Thyroid gland (tissue), 4 donors: ENCODE measurements at regions not wholly inside any gene's neighbourhood (a gene's known extent, or its start where the extent isn't known, plus 50 kb on each side); places are given as distances from the start of the nearest gene placed in this dataset.

Source experiments
- DNase-seq, 2 donors: peaks; one replicate each; pipeline ENCODE4 v3.0.0-alpha.2; 2019
- H3K27ac ChIP-seq, 3 donors: fragments of 200-600 bp; sonication (generic); 1 replicate in 2 of 3; 2 replicates in 1 of 3; pipeline ENCODE4 v1.5.1; 2016 to 2019; ENCODE audit warnings: mild to moderate bottlenecking in 1 of 3, moderate library complexity in 1 of 3
- H3K27me3 ChIP-seq: fragments of 200-600 bp; sonication (generic); one replicate; pipeline ENCODE4 v1.5.1; 2019
- H3K36me3 ChIP-seq, 2 donors: fragments of 200-600 bp; sonication (generic); one replicate each; pipeline ENCODE4 v1.5.1; 2016 to 2019
- H3K4me1 ChIP-seq, 2 donors: fragments of 200-600 bp; sonication (generic); one replicate each; pipeline ENCODE4 v1.5.1; 2017 to 2019
- H3K4me3 ChIP-seq, 3 donors: fragments of 200-600 bp; sonication (generic); replicated peaks in 1 of 3; 1 replicate in 2 of 3; 2 replicates in 1 of 3; pipeline ENCODE4 v1.5.1; 2016; ENCODE audit warnings: mild to moderate bottlenecking in 1 of 3
- H3K9me3 ChIP-seq: fragments of 200-600 bp; sonication (generic); one replicate; pipeline ENCODE4 v1.5.1; 2017
- CTCF ChIP-seq, 6 experiments: fragments of 200-600 bp in 3 of 6; fragments of 450-650 bp in 3 of 6; sonication (generic) in 3 of 6; IDR thresholded peaks; one replicate each; pipeline ENCODE4 v1.5.1; 2016 to 2019; ENCODE audit warnings: antibody characterized with exemption in 6 of 6, mild to moderate bottlenecking in 2 of 6, inconsistent platforms in 1 of 6, moderate library complexity in 1 of 6
- POLR2A ChIP-seq, 2 donors: fragments of 450-650 bp; IDR thresholded peaks; one replicate each; pipeline ENCODE4 v1.6.1; 2017; ENCODE audit warnings: antibody characterized with exemption in 2 of 2, mild to moderate bottlenecking in 2 of 2, moderate library complexity in 1 of 2
- WGBS, 2 donors: methylation state at CpG; one replicate each; pipeline ENCODE4 v1.1.5; 2017; 5-methylcytosine and 5-hydroxymethylcytosine counted together
- intact Hi-C: fragments of 100-400 bp; cut with DNase I; formaldehyde crosslinking; loops from one replicate; pipeline ENCODE4 v1.15.1; 2023

DNA sequence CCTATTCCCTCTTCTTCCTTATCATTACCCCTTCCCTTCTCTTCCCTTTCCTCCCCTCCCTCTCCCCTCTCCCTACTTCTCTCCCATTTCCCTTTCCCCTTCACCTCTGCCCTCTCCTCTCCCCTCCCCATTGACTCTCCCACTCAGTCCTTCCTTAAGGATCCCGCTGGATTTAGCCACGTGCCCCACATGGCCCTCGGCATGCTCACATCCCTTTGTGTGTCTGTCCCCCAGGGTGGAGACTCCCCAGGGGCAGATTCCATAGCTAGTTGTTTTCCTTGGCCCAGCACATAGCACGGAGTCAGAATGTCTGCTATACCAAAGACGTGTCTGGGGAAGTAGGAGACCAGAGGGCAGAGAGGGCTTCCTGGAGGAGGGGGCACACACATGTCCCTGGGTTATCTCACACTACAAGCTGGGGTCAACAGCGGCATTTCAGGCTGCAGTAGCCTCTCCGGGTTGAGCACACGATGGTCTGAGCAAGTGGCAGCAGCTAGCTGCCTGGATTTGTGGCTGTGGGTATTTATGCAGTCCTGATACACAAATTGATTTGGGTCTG lies 487.0 kb downstream of the TBC1D22A start:
- 64 to 65% methylated on average over 8 of the region's 8 CpGs for WGBS, 2 donors
- TF ChIP-seq CTCF (IDR thresholded peaks at IDR 0.05) (no peak), POLR2A (IDR thresholded peaks at IDR 0.05) (no peak)

GRCh38 chr22:47248925-47249324 lies 486.5 kb downstream of the TBC1D22A start:
- no peaks in the 10 kb centered on the region for H3K4me1 ChIP-seq
- TF ChIP-seq POLR2A (IDR thresholded peaks at IDR 0.05) (no peak), CTCF (IDR thresholded peaks at IDR 0.05) (no peak)
- no peaks in the 10 kb centered on the region for H3K9me3 ChIP-seq
- H3K27me3 ChIP-seq = no peaks in the 10 kb centered on the region
- no peak overlapping the region for H3K4me3 ChIP-seq
- intact Hi-C loops = no loop called here
- H3K36me3 ChIP-seq = no peaks in the 10 kb centered on the region
- WGBS, 2 donors = 77 to 80% methylated on average over 4 of the region's 4 CpGs
- H3K27ac ChIP-seq = no peak overlapping the region
- DNase-seq = no peak

More for the DNA sequence above, 487.0 kb downstream of the TBC1D22A start:
- Histone ChIP-seq H3K4me1 (no peaks in the 10 kb centered on the region), H3K27ac (no peak overlapping the region), H3K27me3 (no peaks in the 10 kb centered on the region), H3K9me3 (no peaks in the 10 kb centered on the region), H3K36me3 (no peaks in the 10 kb centered on the region), H3K4me3 (no peak overlapping the region)
- DNase-seq = no peak
- intact Hi-C loops = no loop called here

DNA sequence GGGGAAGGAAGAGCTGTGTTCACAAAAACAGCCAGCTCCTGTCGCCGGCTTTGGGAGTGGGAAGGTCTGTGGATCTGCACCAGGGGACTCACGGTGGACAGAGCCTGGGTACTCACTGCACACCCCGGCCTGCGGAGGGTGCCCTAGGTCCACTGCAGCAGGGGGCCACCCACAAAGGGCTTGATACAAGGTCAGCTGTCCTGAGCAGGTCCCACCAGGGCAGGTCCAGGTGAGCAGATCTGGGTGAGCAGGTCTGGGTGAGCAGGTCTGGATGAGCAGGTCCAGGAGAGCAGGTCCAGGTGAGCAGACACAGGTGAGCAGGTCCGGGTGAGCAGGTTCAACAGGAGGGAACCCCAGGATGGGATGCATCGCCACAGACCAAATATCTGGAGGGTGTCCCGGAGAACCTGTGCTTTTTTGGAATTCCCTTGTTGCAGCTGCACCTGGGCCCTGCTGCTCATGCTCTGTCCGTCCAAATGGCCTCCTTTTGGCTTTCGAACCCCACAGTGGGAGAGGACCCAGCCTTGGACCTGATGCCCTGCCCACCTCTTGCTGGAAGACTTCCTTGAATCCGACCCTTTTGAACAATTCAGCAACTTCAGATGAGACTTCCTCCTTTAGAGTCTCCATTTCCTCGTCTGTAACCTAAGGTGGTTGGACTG lies 485.3 kb downstream of the TBC1D22A start:
- no peaks in the 10 kb centered on the region for H3K4me1 ChIP-seq
- no peak overlapping the region for H3K27ac ChIP-seq
- WGBS, 2 donors = 70 to 72% methylated on average over 11 to 12 of the region's 12 CpGs
- no peaks in the 10 kb centered on the region for H3K27me3 ChIP-seq
- TF ChIP-seq POLR2A (IDR thresholded peaks at IDR 0.05) (no peak), CTCF (IDR thresholded peaks at IDR 0.05) (no peak)
- no peak overlapping the region for H3K4me3 ChIP-seq
- no peaks in the 10 kb centered on the region for H3K36me3 ChIP-seq
- DNase-seq = no peak
- H3K9me3 ChIP-seq = no peaks in the 10 kb centered on the region
- intact Hi-C loops = no loop called here

DNA sequence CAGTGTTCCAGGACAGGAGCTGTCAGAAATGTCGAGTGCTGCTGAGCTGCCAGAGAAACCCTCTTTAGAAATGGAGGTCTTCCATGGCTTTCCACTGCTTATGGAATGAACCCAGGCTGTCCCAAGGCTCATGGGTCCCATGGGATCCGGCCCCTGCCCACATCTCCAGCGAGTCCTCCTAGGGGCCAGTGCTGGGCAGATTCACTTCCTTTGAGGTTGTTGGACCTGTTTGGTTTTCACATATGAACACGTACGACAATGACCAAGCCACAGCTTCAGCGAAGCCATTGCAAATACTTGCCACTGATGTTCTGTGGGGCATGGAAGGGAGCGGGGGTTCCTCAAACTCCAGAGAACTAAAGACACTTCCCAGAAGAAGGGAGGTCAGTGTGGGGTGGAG lies 483.3 kb downstream of the TBC1D22A start:
- TF ChIP-seq POLR2A (IDR thresholded peaks at IDR 0.05) = no peak
- Histone ChIP-seq H3K9me3 (no peaks in the 10 kb centered on the region), H3K27me3 (no peaks in the 10 kb centered on the region), H3K27ac (no peak overlapping the region), H3K4me3 (no peak overlapping the region), H3K4me1 (no peaks in the 10 kb centered on the region), H3K36me3 (no peaks in the 10 kb centered on the region)
- DNase-seq = no peak
- 89 to 91% methylated on average over 7 of the region's 7 CpGs for WGBS, 2 donors
- intact Hi-C loops = no loop called here

GRCh38 chr22:47245286-47245685 lies 482.8 kb downstream of the TBC1D22A start:
- DNase-seq = no peak
- Histone ChIP-seq H3K27me3 (no peaks in the 10 kb centered on the region), H3K9me3 (no peaks in the 10 kb centered on the region), H3K36me3 (no peaks in the 10 kb centered on the region), H3K4me3 (no peak overlapping the region), H3K27ac (no peak overlapping the region), H3K4me1 (no peaks in the 10 kb centered on the region)
- TF ChIP-seq CTCF (IDR thresholded peaks at IDR 0.05) (no peak), POLR2A (IDR thresholded peaks at IDR 0.05) (no peak)
- intact Hi-C loops = no loop called here
- 71 to 72% methylated on average over 3 of the region's 3 CpGs for WGBS, 2 donors
